ENCODE measurements at regions not wholly inside any gene's neighbourhood (a gene's known extent, or its start where the extent isn't known, plus 50 kb on each side); places are given as distances from the start of the nearest gene placed in this dataset.

DNA sequence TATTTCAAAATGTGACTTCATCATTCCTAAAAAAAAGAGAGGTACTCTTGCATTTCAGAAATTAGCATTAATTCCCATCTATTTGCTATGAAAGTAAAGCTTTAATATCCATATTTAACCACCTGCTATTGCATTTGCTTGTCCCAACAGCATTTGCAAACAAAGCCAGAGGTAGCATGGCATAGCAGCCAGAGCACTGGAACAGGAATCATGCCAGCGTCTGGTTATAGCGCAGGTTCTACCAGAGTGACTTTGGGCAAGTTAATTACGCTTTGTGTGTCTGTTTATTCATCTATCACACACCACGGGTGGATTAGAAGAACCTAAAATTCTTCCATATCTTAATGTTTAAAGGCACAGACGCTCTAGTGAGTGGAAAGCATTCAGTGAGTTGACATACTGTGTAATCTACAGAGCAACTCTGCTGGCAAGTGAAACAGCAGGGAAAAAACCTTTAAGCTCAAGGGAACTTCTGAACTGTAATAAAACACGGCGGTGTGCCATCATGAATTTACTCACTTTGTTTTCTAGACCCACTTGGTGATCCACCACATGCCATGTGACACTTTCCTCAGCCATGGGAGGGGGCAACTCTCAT is 76.6 kb upstream of the QRFPR start:
- Histone ChIP-seq H3K4me1 (ENCODE audit: insufficient read depth) (no peaks in the 10 kb centered on the region), H3K27me3 (no peaks in the 10 kb centered on the region), H3K27ac (no peak overlapping the region), H3K4me3 (no peak overlapping the region), H4K20me1 (ENCODE audit: insufficient read depth, poor library complexity, severe bottlenecking) (no peaks in the 10 kb centered on the region), H3K9me2 (replicated peaks; ENCODE audit: insufficient read depth) (no peaks in the 10 kb centered on the region), H2AFZ (no peak overlapping the region), H3K9me3 (ENCODE audit: low read depth) (no peaks in the 10 kb centered on the region), H3K4me2 (no peak overlapping the region), H3K79me2 (no peaks in the 10 kb centered on the region), H3K36me3 (replicated peaks; ENCODE audit: insufficient read depth, low read depth) (no peaks in the 10 kb centered on the region)
- no peak for TF ChIP-seq EZH2phosphoT487 (IDR thresholded peaks at IDR 0.05; ENCODE audit: low read depth, severe bottlenecking, unreplicated experiment)
- TF ChIP-seq, protein P1, sequence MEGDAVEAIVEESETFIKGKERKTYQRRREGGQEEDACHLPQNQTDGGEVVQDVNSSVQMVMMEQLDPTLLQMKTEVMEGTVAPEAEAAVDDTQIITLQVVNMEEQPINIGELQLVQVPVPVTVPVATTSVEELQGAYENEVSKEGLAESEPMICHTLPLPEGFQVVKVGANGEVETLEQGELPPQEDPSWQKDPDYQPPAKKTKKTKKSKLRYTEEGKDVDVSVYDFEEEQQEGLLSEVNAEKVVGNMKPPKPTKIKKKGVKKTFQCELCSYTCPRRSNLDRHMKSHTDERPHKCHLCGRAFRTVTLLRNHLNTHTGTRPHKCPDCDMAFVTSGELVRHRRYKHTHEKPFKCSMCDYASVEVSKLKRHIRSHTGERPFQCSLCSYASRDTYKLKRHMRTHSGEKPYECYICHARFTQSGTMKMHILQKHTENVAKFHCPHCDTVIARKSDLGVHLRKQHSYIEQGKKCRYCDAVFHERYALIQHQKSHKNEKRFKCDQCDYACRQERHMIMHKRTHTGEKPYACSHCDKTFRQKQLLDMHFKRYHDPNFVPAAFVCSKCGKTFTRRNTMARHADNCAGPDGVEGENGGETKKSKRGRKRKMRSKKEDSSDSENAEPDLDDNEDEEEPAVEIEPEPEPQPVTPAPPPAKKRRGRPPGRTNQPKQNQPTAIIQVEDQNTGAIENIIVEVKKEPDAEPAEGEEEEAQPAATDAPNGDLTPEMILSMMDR (IDR thresholded peaks at IDR 0.05; ENCODE audit: poor library complexity): no peak
- no peak for DNase-seq (ENCODE audit: low spot score)
- 82% methylated on average over 7 of the region's 7 CpGs for WGBS (ENCODE audit: low lambda C conversion rate, missing lambda C conversion rate)

DNA sequence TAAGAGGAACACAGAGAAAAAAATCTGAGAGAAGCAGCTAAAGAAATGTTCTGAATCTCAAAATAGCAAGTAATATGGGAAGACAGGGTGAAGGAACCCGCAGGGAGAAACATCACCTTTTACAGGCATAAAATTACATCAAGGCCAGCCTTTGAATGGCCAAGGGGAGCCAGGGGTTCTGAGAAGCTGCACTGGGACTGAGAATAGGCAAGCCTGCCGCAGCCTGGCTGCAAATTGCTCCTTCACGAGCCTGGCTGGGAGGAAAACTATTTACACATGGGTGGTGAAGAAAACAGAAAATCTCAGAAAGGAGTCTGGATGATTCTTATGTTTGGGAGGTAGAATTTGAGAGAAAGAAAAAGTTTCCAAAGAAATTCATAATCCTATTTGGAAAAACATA is 74.5 kb upstream of the QRFPR start:
- Histone ChIP-seq H3K36me3 (replicated peaks; ENCODE audit: insufficient read depth, low read depth) (no peaks in the 10 kb centered on the region), H4K20me1 (ENCODE audit: insufficient read depth, poor library complexity, severe bottlenecking) (no peaks in the 10 kb centered on the region), H3K4me3 (no peak overlapping the region), H3K4me1 (ENCODE audit: insufficient read depth) (no peaks in the 10 kb centered on the region), H3K9me2 (replicated peaks; ENCODE audit: insufficient read depth) (no peaks in the 10 kb centered on the region), H3K79me2 (no peaks in the 10 kb centered on the region), H3K4me2 (no peak overlapping the region), H3K9me3 (ENCODE audit: low read depth) (no peaks in the 10 kb centered on the region), H3K27me3 (no peaks in the 10 kb centered on the region), H3K27ac (no peak overlapping the region), H2AFZ (no peak overlapping the region)
- no peak for DNase-seq (ENCODE audit: low spot score)
- 55% methylated on average over 3 of the region's 3 CpGs for WGBS (ENCODE audit: low lambda C conversion rate, missing lambda C conversion rate)
- TF ChIP-seq, protein P1 (IDR thresholded peaks at IDR 0.05; ENCODE audit: poor library complexity): no peak
- no peak for TF ChIP-seq EZH2 (IDR thresholded peaks at IDR 0.05; ENCODE audit: borderline replicate concordance)
- no peak for TF ChIP-seq EZH2phosphoT487 (IDR thresholded peaks at IDR 0.05; ENCODE audit: low read depth, severe bottlenecking, unreplicated experiment)

DNA sequence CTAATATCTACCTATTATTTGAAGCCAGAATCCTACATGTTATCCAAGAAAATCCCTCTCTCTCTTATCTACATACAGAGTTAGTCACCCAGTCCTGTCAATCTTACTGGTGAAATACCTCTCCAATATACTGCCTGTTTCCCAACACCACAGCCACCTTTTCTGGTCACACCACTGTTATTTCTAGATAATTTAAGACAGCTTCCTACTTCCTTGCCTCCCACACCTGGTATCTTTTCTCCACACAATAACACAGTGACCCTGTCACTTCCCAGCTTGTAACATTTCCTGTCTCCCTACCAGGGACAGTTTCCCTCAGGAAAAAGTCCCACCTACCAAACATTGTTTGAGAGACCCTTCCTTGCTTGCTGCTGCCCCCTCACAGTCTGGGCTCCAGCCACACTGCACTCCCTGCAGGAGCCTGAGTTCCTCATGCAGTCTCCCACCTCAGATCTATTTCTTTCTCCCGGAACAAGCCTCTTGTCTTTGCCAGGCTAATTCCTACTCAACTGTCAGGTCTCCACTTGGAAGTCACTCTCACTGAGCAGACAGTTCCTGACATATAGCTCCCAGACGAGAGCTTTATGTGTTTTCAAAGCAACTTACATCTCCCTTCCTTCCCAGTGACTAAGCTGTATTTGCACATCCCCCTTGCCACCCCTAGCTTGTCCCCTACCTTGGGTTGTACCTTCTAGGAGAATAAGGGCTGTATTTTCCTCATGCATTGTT is 73.6 kb upstream of the QRFPR start:
- Histone ChIP-seq H3K27me3 (no peaks in the 10 kb centered on the region), H3K9me2 (replicated peaks; ENCODE audit: insufficient read depth) (no peaks in the 10 kb centered on the region), H2AFZ (no peak overlapping the region), H3K27ac (peak overlapping the region; percentile 44), H3K36me3 (replicated peaks; ENCODE audit: insufficient read depth, low read depth) (no peaks in the 10 kb centered on the region), H3K4me1 (ENCODE audit: insufficient read depth) (no peaks in the 10 kb centered on the region), H3K4me3 (no peak overlapping the region), H3K9me3 (ENCODE audit: low read depth) (no peaks in the 10 kb centered on the region), H4K20me1 (ENCODE audit: insufficient read depth, poor library complexity, severe bottlenecking) (no peaks in the 10 kb centered on the region), H3K79me2 (no peaks in the 10 kb centered on the region), H3K4me2 (no peak overlapping the region)
- DNase-seq (ENCODE audit: low spot score): peak; percentile 25
- 24% methylated on average over 2 of the region's 2 CpGs for WGBS (ENCODE audit: low lambda C conversion rate, missing lambda C conversion rate)
- no peak for TF ChIP-seq EZH2 (IDR thresholded peaks at IDR 0.05; ENCODE audit: borderline replicate concordance)
- TF ChIP-seq, protein P1 (IDR thresholded peaks at IDR 0.05; ENCODE audit: poor library complexity): no peak
- no peak for TF ChIP-seq EZH2phosphoT487 (IDR thresholded peaks at IDR 0.05; ENCODE audit: low read depth, severe bottlenecking, unreplicated experiment)
